Ishikawa (cell line): ENCODE measurements at regions not wholly inside any gene's neighbourhood (a gene's known extent, or its start where the extent isn't known, plus 50 kb on each side); places are given as distances from the start of the nearest gene placed in this dataset.

ENCODE experiments used
- CREB1 ChIP-seq: IDR thresholded peaks from 2 replicates; pipeline ENCODE4 v1.6.1; 2012; ENCODE audit warnings: low read depth
- FOXM1 ChIP-seq: IDR thresholded peaks from 2 replicates; pipeline ENCODE4 v1.6.1; 2012; ENCODE audit warnings: low read depth, borderline replicate concordance
- RAD21 ChIP-seq: IDR thresholded peaks from 2 replicates; pipeline ENCODE4 v1.6.1; 2012; ENCODE audit warnings: low read depth
- USF1 ChIP-seq: IDR thresholded peaks from 2 replicates; pipeline ENCODE4 v1.6.1; 2012

- TF ChIP-seq FOXM1 = no peak
- TF ChIP-seq CREB1 = no peak
- no peak for TF ChIP-seq USF1
- TF ChIP-seq RAD21 = no peak
These were observed 471.3 kb upstream of the NRSN1 start for GRCh38 chr6:23654745-23655144.
